Adrenal gland (tissue), 5 donors: ENCODE measurements at regions not wholly inside any gene's neighbourhood (a gene's known extent, or its start where the extent isn't known, plus 50 kb on each side); places are given as distances from the start of the nearest gene placed in this dataset.

Experiments used
- CTCF ChIP-seq, 6 experiments: fragments of 450-650 bp in 4 of 6; fragments of 200-600 bp in 2 of 6; sonication (generic) in 1 of 6; IDR thresholded peaks; 1 replicate in 5 of 6; 2 replicates in 1 of 6; pipeline versions ENCODE4 v1.5.1 to v1.8.0; 2016 to 2021; ENCODE audit warnings: antibody characterized with exemption in 6 of 6, mild to moderate bottlenecking in 2 of 6, moderate library complexity in 1 of 6
- POLR2A ChIP-seq, 2 donors: fragments of 450-650 bp; IDR thresholded peaks; one replicate each; pipeline ENCODE4 v1.6.1; 2017; ENCODE audit warnings: antibody characterized with exemption in 2 of 2, mild to moderate bottlenecking in 2 of 2, moderate library complexity in 1 of 2
- donor health status: DM: no; HTN: no; CAD: no.

GRCh38 chr7:131787101-131787500 lies 230.7 kb upstream of the PODXL start:
- TF ChIP-seq POLR2A (IDR thresholded peaks at IDR 0.05) (no peak), CTCF (IDR thresholded peaks at IDR 0.05) (no peak)
